ENCODE measurements at regions not wholly inside any gene's neighbourhood (a gene's known extent, or its start where the extent isn't known, plus 50 kb on each side); places are given as distances from the start of the nearest gene placed in this dataset.

GRCh38 chr11:86737737-86738136, 62.6 kb upstream of the PRSS23 start (continued):
- no peak for TF ChIP-seq EZH2 (IDR thresholded peaks at IDR 0.05; ENCODE audit: borderline replicate concordance, insufficient read depth, low read length, poor library complexity, severe bottlenecking)

- H3K9ac ChIP-seq (ENCODE audit: low read length): no peak overlapping the region
- H3K4me3 ChIP-seq (ENCODE audit: low read length): no peak overlapping the region
- no peaks in the 10 kb centered on the region for H3K27me3 ChIP-seq (ENCODE audit: insufficient read depth, low read depth, low read length)
Observed at GRCh38 chr11:86737230-86737629, 63.1 kb upstream of the PRSS23 start.

More at GRCh38 chr11:86737230-86737629, 63.1 kb upstream of the PRSS23 start:
- Histone ChIP-seq H3K4me2 (ENCODE audit: low read length) (no peak overlapping the region), H3K9me2 (ENCODE audit: insufficient read depth, low read length) (no peaks in the 10 kb centered on the region), H3K27ac (ENCODE audit: low read length) (no peak overlapping the region), H3K9me3 (ENCODE audit: low read length) (no peaks in the 10 kb centered on the region), H3F3A (ENCODE audit: insufficient read depth, low read length, poor library complexity, severe bottlenecking) (no peaks in the 10 kb centered on the region), H2AFZ (ENCODE audit: low read depth, low read length) (no peak overlapping the region), H3K36me3 (ENCODE audit: insufficient read depth, low read length) (no peaks in the 10 kb centered on the region), H3K79me2 (replicated peaks; ENCODE audit: insufficient read depth, low read length) (no peaks in the 10 kb centered on the region), H4K20me1 (ENCODE audit: insufficient read depth) (no peaks in the 10 kb centered on the region)
- TF ChIP-seq RAD21 (conservative IDR thresholded peaks at IDR 0.05) (no peak), REST (IDR thresholded peaks at IDR 0.05; ENCODE audit: borderline replicate concordance) (no peak), POLR2AphosphoS5 (IDR thresholded peaks at IDR 0.05) (no peak), SMC3 (conservative IDR thresholded peaks at IDR 0.05; ENCODE audit: poor library complexity) (no peak), MXI1 (conservative IDR thresholded peaks at IDR 0.05; ENCODE audit: poor library complexity, severe bottlenecking) (no peak), TAF1 (IDR thresholded peaks at IDR 0.05; ENCODE audit: low read depth) (no peak), EZH2 (IDR thresholded peaks at IDR 0.05; ENCODE audit: borderline replicate concordance, insufficient read depth, low read length, poor library complexity, severe bottlenecking) (no peak), CTCF (IDR thresholded peaks at IDR 0.05; ENCODE audit: poor library complexity, severe bottlenecking) (no peak)
